K562 (cell line): ENCODE measurements at regions not wholly inside any gene's neighbourhood (a gene's known extent, or its start where the extent isn't known, plus 50 kb on each side); places are given as distances from the start of the nearest gene placed in this dataset.

Experiments
- ATAC-seq: fragments of 200-7000 bp; cut with Tn5 transposase; 3 replicates; pipeline ENCODE4 v1.9.1; 2020; ENCODE audit warnings: moderate library complexity
- BruUV-seq: library from RNA; stranded (reverse); fragments of 400-500 nt; replicated peaks from 2 replicates; lab custom pipeline; 2021; lab: Mats Ljungman, UMichigan
- CTCF ChIA-PET: fragments of 300-600 bp; formaldehyde crosslinking; extraction: SDS; loops from one replicate; lab custom pipeline; 2021; ENCODE audit warnings: low intra/inter-chr PET ratio; lab: Yijun Ruan, JAX
- POLR2A ChIA-PET: fragments of 300-600, 350-650 bp; sonication (Branson Sonifier 250); formaldehyde crosslinking; extraction: SDS; loops from one replicate; lab custom pipeline; 2021; ENCODE audit warnings: antibody characterized with exemption, inconsistent platforms; lab: Yijun Ruan, JAX
- DNase-seq, 4 experiments: peaks; one replicate each; pipeline versions ENCODE4 v3.0.0 to v3.0.0-alpha.2; 2011 to 2018; ENCODE audit warnings: low spot score in 3 of 4, mixed read lengths in 3 of 4; ENCODE audit errors: extremely low read depth in 1 of 4
- FAIRE-seq: peaks from 2 replicates; lab custom pipeline; 2011; peaks lifted over from hg19 to GRCh38; lab: Jason Lieb, UNC
- H2AFZ ChIP-seq: 2 replicates; pipeline ENCODE4 v1.6.0; 2011; ENCODE audit warnings: low read depth, low read length, control low read depth, inconsistent platforms
- H3K27ac ChIP-seq: fragments of 200-600 bp; 3 replicates; pipeline ENCODE4 v1.8.0; 2011; ENCODE audit warnings: low read depth, mild to moderate bottlenecking, control low read depth, inconsistent platforms, low read length, moderate library complexity, mixed read lengths; ENCODE audit errors: extremely low read depth
- H3K27me3 ChIP-seq, 2 experiments: fragments of 300-600 bp in 1 of 2; 2 replicates in 1 of 2; 3 replicates in 1 of 2; pipeline versions ENCODE4 v1.6.0 to v1.8.0; 2011; ENCODE audit warnings: inconsistent platforms in 2 of 2, low read length in 2 of 2, mild to moderate bottlenecking in 1 of 2, mixed read lengths in 1 of 2, moderate library complexity in 1 of 2; ENCODE audit not compliant: control insufficient read depth in 2 of 2, insufficient read depth in 2 of 2
- H3K36me3 ChIP-seq: fragments of 300-600 bp; 3 replicates; pipeline ENCODE4 v1.8.0; 2011; ENCODE audit warnings: mild to moderate bottlenecking, low read length, inconsistent platforms; ENCODE audit not compliant: control insufficient read depth, insufficient read depth
- H3K4me1 ChIP-seq, 2 experiments: fragments of 200-600 bp in 1 of 2; replicated peaks in 1 of 2; 2 replicates in 1 of 2; 3 replicates in 1 of 2; pipeline versions ENCODE4 v1.5.1 to v1.8.0; 2011; ENCODE audit warnings: inconsistent platforms in 2 of 2, low read length in 2 of 2, mild to moderate bottlenecking in 1 of 2, mixed read lengths in 1 of 2, moderate library complexity in 1 of 2; ENCODE audit not compliant: control insufficient read depth in 2 of 2, insufficient read depth in 2 of 2
- H3K4me2 ChIP-seq: 2 replicates; pipeline ENCODE4 v1.6.1; 2011; ENCODE audit warnings: low read length, control low read depth, inconsistent platforms, mixed read lengths; ENCODE audit not compliant: insufficient read depth
- H3K4me3 ChIP-seq: fragments of 200-600 bp; sonication (generic), shearing (Covaris generic); 2 replicates; pipeline ENCODE4 v1.5.1; 2016; ENCODE audit warnings: control low read depth, inconsistent platforms
- H3K79me2 ChIP-seq: fragments of 200-600 bp; 3 replicates; pipeline ENCODE4 v1.8.0; 2011; ENCODE audit warnings: low read length, inconsistent platforms; ENCODE audit not compliant: control insufficient read depth, insufficient read depth
- H3K9ac ChIP-seq, 2 experiments: 2 replicates each; pipeline versions ENCODE4 v1.6.0 to v1.6.1; 2011; ENCODE audit warnings: low read depth in 2 of 2, low read length in 2 of 2, control low read depth in 1 of 2, inconsistent platforms in 1 of 2, mild to moderate bottlenecking in 1 of 2, mixed read lengths in 1 of 2; ENCODE audit not compliant: insufficient read depth in 1 of 2
- H3K9me1 ChIP-seq: one replicate; pipeline ENCODE4 v1.6.0; 2011; ENCODE audit warnings: inconsistent platforms, mild to moderate bottlenecking, low read length, moderate library complexity; ENCODE audit not compliant: control insufficient read depth, insufficient read depth
- H3K9me3 ChIP-seq: replicated peaks from 2 replicates; pipeline ENCODE4 v1.5.1; 2011; ENCODE audit warnings: low read depth, low read length, inconsistent platforms; ENCODE audit not compliant: control insufficient read depth, insufficient read depth
- H4K20me1 ChIP-seq: replicated peaks from 2 replicates; pipeline ENCODE4 v1.6.1; 2011; ENCODE audit warnings: low read length, inconsistent platforms, mixed read lengths; ENCODE audit not compliant: control insufficient read depth, insufficient read depth
- ESRRA ChIP-seq: fragments of 450-650 bp; IDR thresholded peaks from 2 replicates; pipeline ENCODE4 v1.6.1; 2014; ENCODE audit warnings: low read depth, mild to moderate bottlenecking, moderate library complexity, borderline replicate concordance
- HMG20A ChIP-seq: fragments of 450-650 bp; formaldehyde crosslinking; conservative IDR thresholded peaks from 2 replicates; pipeline ENCODE4 v1.4.0; 2020; ENCODE audit warnings: mild to moderate bottlenecking, mixed read lengths
- PYGO2 ChIP-seq: fragments of 450-650 bp; IDR thresholded peaks from 2 replicates; pipeline ENCODE4 v1.6.1; 2016; ENCODE audit warnings: mild to moderate bottlenecking, missing genetic modification characterization, moderate library complexity, missing compliant biosample characterization
- RBM34 ChIP-seq: fragments of 200-400 bp; formaldehyde crosslinking; IDR thresholded peaks from 2 replicates; pipeline ENCODE4 v1.6.1; 2018; ENCODE audit warnings: low read length, borderline replicate concordance; ENCODE audit not compliant: insufficient read depth
- RCOR1 ChIP-seq, 2 experiments: IDR thresholded peaks; 2 replicates each; pipeline ENCODE4 v1.6.1; 2012; ENCODE audit warnings: low read depth in 2 of 2, low read length in 2 of 2, borderline replicate concordance in 1 of 2, improper control_type of control experiment in 1 of 2
- ZNF134 ChIP-seq: fragments of 250-450 bp; sonication (Bioruptor Pico); conservative IDR thresholded peaks from 2 replicates; pipeline ENCODE4 v1.4.0; 2020
- ZNF253 ChIP-seq: fragments of 250-450 bp; sonication (Bioruptor Pico); conservative IDR thresholded peaks from 2 replicates; pipeline ENCODE4 v1.6.1; 2021; ENCODE audit warnings: mild to moderate bottlenecking
- ZNF699 ChIP-seq: fragments of 250-450 bp; sonication (Bioruptor Pico); IDR thresholded peaks from 2 replicates; pipeline ENCODE4 v1.8.0; 2021; ENCODE audit warnings: mild to moderate bottlenecking, moderate library complexity; ENCODE audit not compliant: insufficient replicate concordance
- WGBS: fragments of 100-300 bp; shearing (Covaris generic); methylation state at CpG from one replicate; pipeline ENCODE4 v1.1.6; 2016; ENCODE audit warnings: low coverage, mixed read lengths; ENCODE audit not compliant: insufficient coverage; ENCODE audit errors: missing lambda C conversion rate; 5-methylcytosine and 5-hydroxymethylcytosine counted together
- in situ Hi-C: fragments of 300-500 bp; cut with MboI; formaldehyde crosslinking; loops from 4 replicates; pipeline ENCODE4 v1.15.0; 2018; ENCODE audit warnings: inconsistent platforms, mixed read lengths
- intact Hi-C: fragments of 100-400 bp; cut with micrococcal nuclease; formaldehyde crosslinking; loops from 2 replicates; pipeline ENCODE4 v1.14.2; 2022
- TF ChIP-seq, protein P1 (sequence below): fragments of 450-650 bp; formaldehyde crosslinking; IDR thresholded peaks from 2 replicates; pipeline ENCODE4 v1.4.0; 2020; ENCODE audit warnings: mild to moderate bottlenecking, moderate library complexity
- TF ChIP-seq, protein P2 (sequence below): fragments of 450-650 bp; formaldehyde crosslinking; IDR thresholded peaks from 2 replicates; pipeline ENCODE4 v1.4.0; 2020; ENCODE audit warnings: mild to moderate bottlenecking, moderate library complexity
- TF ChIP-seq, protein P3 (sequence below): sonication (generic); formaldehyde crosslinking; IDR thresholded peaks from 2 replicates; pipeline ENCODE4 v1.8.0; 2023; ENCODE audit warnings: mild to moderate bottlenecking, missing genetic modification reagents
- TF ChIP-seq, protein P4 (sequence below): fragments of 250-450 bp; sonication (Bioruptor Pico); IDR thresholded peaks from 2 replicates; pipeline ENCODE4 v1.5.0; 2021

DNA sequence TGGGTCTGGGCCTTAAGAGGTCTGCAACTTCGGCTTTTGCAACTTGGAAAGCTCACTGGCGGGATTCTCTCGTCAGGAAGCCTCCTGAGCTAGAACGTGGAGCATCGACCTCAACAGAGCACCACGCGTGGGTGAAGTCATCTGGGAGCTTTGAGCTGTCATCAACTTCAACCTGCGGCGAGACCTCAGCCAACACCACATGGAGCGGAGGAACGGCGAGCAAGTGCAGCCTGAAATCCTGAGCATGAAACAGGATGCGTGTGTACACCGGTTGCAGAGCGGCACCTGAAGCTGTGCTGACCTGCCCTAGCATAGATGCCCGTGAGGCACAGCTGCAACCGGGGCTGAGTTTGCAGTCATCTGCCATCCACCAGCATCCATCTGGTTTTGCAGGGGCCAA lies 295.7 kb upstream of the SHH start (continued):
- TF ChIP-seq, protein P1, sequence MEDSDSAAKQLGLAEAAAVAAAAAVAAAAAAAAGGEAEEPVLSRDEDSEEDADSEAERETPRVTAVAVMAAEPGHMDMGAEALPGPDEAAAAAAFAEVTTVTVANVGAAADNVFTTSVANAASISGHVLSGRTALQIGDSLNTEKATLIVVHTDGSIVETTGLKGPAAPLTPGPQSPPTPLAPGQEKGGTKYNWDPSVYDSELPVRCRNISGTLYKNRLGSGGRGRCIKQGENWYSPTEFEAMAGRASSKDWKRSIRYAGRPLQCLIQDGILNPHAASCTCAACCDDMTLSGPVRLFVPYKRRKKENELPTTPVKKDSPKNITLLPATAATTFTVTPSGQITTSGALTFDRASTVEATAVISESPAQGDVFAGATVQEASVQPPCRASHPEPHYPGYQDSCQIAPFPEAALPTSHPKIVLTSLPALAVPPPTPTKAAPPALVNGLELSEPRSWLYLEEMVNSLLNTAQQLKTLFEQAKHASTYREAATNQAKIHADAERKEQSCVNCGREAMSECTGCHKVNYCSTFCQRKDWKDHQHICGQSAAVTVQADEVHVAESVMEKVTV (CRISPR knock-in tag) = no peak

DNA sequence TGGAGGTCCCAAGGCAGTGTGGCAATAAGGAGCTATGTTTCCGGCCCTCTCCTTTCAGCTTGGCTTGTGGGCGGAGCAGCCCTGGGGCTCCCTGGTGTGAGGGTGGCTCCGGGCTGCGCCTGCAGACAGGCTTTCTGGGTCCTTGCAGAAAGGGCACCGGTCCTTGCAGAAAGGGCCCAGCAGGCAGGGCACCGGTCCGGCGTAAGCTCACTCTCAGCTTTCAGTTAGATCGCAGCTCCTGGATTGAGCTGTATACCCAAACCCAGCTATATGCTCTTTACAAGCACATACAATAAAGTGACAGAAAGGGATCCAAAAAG lies 293.8 kb upstream of the SHH start:
- Histone ChIP-seq H3K4me1 (peaks cover 0 to 6% of the 10 kb centered on the region in 2 experiments; a peak in 1 of 5 replicates), H3K79me2 (no peaks in the 10 kb centered on the region), H3K9me3 (no peaks in the 10 kb centered on the region), H3K27ac (no peak overlapping the region), H3K9ac (no peak overlapping the region), H4K20me1 (no peaks in the 10 kb centered on the region), H3K27me3 (peaks cover 19 to 63% of the 10 kb centered on the region in 2 experiments; a peak in 4 of 5 replicates), H3K4me2 (no peak overlapping the region), H3K4me3 (no peak overlapping the region), H2AFZ (no peak overlapping the region), H3K9me1 (no peaks in the 10 kb centered on the region), H3K36me3 (no peaks in the 10 kb centered on the region)
- POLR2A ChIA-PET = interaction anchor here (0.5 to 1.1 kb wide), 2 partner anchors 9 to 232 kb away, joined by 3 to 4 read pairs; no protein-coding TSS in a partner anchor
- in situ Hi-C loops (no loop called here), intact Hi-C loops (no loop called here)
- ATAC-seq = no peak
- DNase-seq = no peak
- CTCF ChIA-PET = no interaction called here
- WGBS = 3% methylated on average over 9 of the region's 9 CpGs
- no TSS peak for BruUV-seq
- no peak for FAIRE-seq
- no peak for TF ChIP-seq ESRRA
- no peak for TF ChIP-seq ZNF134 (CRISPR knock-in tag)
- TF ChIP-seq, protein P2, sequence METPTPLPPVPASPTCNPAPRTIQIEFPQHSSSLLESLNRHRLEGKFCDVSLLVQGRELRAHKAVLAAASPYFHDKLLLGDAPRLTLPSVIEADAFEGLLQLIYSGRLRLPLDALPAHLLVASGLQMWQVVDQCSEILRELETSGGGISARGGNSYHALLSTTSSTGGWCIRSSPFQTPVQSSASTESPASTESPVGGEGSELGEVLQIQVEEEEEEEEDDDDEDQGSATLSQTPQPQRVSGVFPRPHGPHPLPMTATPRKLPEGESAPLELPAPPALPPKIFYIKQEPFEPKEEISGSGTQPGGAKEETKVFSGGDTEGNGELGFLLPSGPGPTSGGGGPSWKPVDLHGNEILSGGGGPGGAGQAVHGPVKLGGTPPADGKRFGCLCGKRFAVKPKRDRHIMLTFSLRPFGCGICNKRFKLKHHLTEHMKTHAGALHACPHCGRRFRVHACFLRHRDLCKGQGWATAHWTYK (CRISPR knock-in tag) = no peak
- no peak for TF ChIP-seq RBM34
- TF ChIP-seq ZNF699 (CRISPR knock-in tag) = no peak
- TF ChIP-seq, protein P3, sequence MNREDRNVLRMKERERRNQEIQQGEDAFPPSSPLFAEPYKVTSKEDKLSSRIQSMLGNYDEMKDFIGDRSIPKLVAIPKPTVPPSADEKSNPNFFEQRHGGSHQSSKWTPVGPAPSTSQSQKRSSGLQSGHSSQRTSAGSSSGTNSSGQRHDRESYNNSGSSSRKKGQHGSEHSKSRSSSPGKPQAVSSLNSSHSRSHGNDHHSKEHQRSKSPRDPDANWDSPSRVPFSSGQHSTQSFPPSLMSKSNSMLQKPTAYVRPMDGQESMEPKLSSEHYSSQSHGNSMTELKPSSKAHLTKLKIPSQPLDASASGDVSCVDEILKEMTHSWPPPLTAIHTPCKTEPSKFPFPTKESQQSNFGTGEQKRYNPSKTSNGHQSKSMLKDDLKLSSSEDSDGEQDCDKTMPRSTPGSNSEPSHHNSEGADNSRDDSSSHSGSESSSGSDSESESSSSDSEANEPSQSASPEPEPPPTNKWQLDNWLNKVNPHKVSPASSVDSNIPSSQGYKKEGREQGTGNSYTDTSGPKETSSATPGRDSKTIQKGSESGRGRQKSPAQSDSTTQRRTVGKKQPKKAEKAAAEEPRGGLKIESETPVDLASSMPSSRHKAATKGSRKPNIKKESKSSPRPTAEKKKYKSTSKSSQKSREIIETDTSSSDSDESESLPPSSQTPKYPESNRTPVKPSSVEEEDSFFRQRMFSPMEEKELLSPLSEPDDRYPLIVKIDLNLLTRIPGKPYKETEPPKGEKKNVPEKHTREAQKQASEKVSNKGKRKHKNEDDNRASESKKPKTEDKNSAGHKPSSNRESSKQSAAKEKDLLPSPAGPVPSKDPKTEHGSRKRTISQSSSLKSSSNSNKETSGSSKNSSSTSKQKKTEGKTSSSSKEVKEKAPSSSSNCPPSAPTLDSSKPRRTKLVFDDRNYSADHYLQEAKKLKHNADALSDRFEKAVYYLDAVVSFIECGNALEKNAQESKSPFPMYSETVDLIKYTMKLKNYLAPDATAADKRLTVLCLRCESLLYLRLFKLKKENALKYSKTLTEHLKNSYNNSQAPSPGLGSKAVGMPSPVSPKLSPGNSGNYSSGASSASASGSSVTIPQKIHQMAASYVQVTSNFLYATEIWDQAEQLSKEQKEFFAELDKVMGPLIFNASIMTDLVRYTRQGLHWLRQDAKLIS (CRISPR knock-in tag) = no peak
- TF ChIP-seq RCOR1 (IDR thresholded peaks at IDR 0.05; ENCODE audit: borderline replicate concordance in 1 of 2, low read depth in 2 of 2, low read length in 2 of 2) = no peak
- no peak for TF ChIP-seq PYGO2 (tag)
- TF ChIP-seq, protein P4, sequence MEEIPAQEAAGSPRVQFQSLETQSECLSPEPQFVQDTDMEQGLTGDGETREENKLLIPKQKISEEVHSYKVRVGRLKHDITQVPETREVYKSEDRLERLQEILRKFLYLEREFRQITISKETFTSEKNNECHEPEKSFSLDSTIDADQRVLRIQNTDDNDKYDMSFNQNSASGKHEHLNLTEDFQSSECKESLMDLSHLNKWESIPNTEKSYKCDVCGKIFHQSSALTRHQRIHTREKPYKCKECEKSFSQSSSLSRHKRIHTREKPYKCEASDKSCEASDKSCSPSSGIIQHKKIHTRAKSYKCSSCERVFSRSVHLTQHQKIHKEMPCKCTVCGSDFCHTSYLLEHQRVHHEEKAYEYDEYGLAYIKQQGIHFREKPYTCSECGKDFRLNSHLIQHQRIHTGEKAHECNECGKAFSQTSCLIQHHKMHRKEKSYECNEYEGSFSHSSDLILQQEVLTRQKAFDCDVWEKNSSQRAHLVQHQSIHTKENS (CRISPR knock-in tag) = no peak
- TF ChIP-seq HMG20A = no peak
- no peak for TF ChIP-seq ZNF253
